Uterus (tissue), 2 donors: ENCODE measurements at regions not wholly inside any gene's neighbourhood (a gene's known extent, or its start where the extent isn't known, plus 50 kb on each side); places are given as distances from the start of the nearest gene placed in this dataset.

Source experiments
- POLR2A ChIP-seq, 2 donors: fragments of 450-650 bp; IDR thresholded peaks; one replicate each; pipeline ENCODE4 v1.6.1; 2016; ENCODE audit warnings: antibody characterized with exemption in 2 of 2, mild to moderate bottlenecking in 1 of 2, moderate library complexity in 1 of 2
- TF ChIP-seq, protein P1 (sequence below), 4 experiments: fragments of 200-600 bp in 2 of 4; fragments of 450-650 bp in 2 of 4; sonication (generic) in 2 of 4; IDR thresholded peaks; one replicate each; pipeline ENCODE4 v1.5.1; 2016 to 2019; ENCODE audit warnings: antibody characterized with exemption in 4 of 4, mild to moderate bottlenecking in 2 of 4, moderate library complexity in 1 of 4

DNA sequence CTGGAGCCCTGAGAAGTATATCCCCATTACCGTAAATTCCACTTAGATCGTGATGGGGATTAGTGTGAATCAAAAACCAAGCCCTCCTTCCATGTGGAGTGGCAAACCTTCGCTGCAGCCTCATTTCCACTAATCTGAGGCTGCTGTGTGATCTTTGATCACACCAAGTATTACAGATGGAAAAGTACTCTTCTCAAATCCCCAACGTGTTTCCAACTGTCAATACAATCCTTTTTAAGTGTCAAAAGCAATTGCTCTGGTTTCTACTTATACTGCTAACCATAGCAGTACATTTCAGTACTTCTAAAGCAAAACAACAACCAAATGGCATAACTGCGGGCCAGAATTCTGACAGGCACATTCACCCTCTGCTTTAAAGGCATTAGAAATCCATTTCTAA, 307.7 kb upstream of the ADAMTS16 start:
- TF ChIP-seq POLR2A (IDR thresholded peaks at IDR 0.05) = no peak
- TF ChIP-seq, protein P1, sequence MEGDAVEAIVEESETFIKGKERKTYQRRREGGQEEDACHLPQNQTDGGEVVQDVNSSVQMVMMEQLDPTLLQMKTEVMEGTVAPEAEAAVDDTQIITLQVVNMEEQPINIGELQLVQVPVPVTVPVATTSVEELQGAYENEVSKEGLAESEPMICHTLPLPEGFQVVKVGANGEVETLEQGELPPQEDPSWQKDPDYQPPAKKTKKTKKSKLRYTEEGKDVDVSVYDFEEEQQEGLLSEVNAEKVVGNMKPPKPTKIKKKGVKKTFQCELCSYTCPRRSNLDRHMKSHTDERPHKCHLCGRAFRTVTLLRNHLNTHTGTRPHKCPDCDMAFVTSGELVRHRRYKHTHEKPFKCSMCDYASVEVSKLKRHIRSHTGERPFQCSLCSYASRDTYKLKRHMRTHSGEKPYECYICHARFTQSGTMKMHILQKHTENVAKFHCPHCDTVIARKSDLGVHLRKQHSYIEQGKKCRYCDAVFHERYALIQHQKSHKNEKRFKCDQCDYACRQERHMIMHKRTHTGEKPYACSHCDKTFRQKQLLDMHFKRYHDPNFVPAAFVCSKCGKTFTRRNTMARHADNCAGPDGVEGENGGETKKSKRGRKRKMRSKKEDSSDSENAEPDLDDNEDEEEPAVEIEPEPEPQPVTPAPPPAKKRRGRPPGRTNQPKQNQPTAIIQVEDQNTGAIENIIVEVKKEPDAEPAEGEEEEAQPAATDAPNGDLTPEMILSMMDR (IDR thresholded peaks at IDR 0.05) = no peak
